Posterior cingulate gyrus (tissue), 11 donors: ENCODE measurements at regions not wholly inside any gene's neighbourhood (a gene's known extent, or its start where the extent isn't known, plus 50 kb on each side); places are given as distances from the start of the nearest gene placed in this dataset.
A peak's percentile ranks its signal among the peaks of the same experiment; 100 is the strongest.
"Not testable (repeated sequence)": the region's sequence is repeated elsewhere in the genome, so short reads cannot be mapped to it uniquely, and the experiment has no call there.

Experiments
- DNase-seq, 10 donors: peaks; one replicate each; pipeline versions ENCODE4 v3.0.0 to v3.0.0-alpha.2; 2020 to 2021; ENCODE audit warnings: mixed read lengths in 3 of 10
- intact Hi-C: fragments of 100-400 bp; cut with DNase I; formaldehyde crosslinking; loops from one replicate; pipeline ENCODE4 v1.15.1; 2023

GRCh38 chr9:1532171-1532570, 482.0 kb downstream of the DMRT2 start:
- intact Hi-C loops, result no loop called here
- DNase-seq, result no peak

GRCh38 chr9:1535051-1535450, 480.1 kb upstream of the SMARCA2 start:
- intact Hi-C loops, result no loop called here
- DNase-seq, result no peak

GRCh38 chr9:1535599-1535998, 479.5 kb upstream of the SMARCA2 start:
- intact Hi-C loops, result no loop called here
- no peak for DNase-seq

GRCh38 chr9:1536522-1537170, 478.5 kb upstream of the SMARCA2 start:
- intact Hi-C loops, result no loop called here
- no peak for DNase-seq

- no peak for DNase-seq
- intact Hi-C loops, result no loop called here
Observed at GRCh38 chr9:1538301-1538700, 476.8 kb upstream of the SMARCA2 start.

- no peak for DNase-seq
- intact Hi-C loops, result no loop called here
Observed at GRCh38 chr9:1539216-1539615, 475.9 kb upstream of the SMARCA2 start.

GRCh38 chr9:1550636-1551035, 464.5 kb upstream of the SMARCA2 start:
- DNase-seq, result no peak
- intact Hi-C loops, result no loop called here

GRCh38 chr9:1554081-1555035, 460.8 kb upstream of the SMARCA2 start:
- intact Hi-C loops, result no loop called here
- DNase-seq, result no peak

- DNase-seq, result peak in 1 of 10 donors; percentile 61
- intact Hi-C loops, result not testable (repeated sequence)
Observed at GRCh38 chr9:1558666-1559065, 456.5 kb upstream of the SMARCA2 start.

- intact Hi-C loops, result no loop called here
- peak in 2 of 10 donors; percentile 44 to 66 for DNase-seq
Observed at GRCh38 chr9:1575939-1576338, 439.2 kb upstream of the SMARCA2 start.

- no peak for DNase-seq
- intact Hi-C loops, result no loop called here
Observed at GRCh38 chr9:1580215-1580614, 434.9 kb upstream of the SMARCA2 start.

GRCh38 chr9:1581926-1582325, 433.2 kb upstream of the SMARCA2 start:
- DNase-seq, result no peak
- intact Hi-C loops, result no loop called here

- no peak for DNase-seq
- intact Hi-C loops, result no loop called here
Observed at GRCh38 chr9:1591310-1591709, 423.8 kb upstream of the SMARCA2 start.

GRCh38 chr9:1598270-1598669, 416.9 kb upstream of the SMARCA2 start:
- intact Hi-C loops, result no loop called here
- no peak for DNase-seq

- DNase-seq, result no peak
- intact Hi-C loops, result no loop called here
Observed at GRCh38 chr9:1599961-1600360, 415.2 kb upstream of the SMARCA2 start.

GRCh38 chr9:1604942-1605560, 410.1 kb upstream of the SMARCA2 start:
- intact Hi-C loops, result no loop called here
- DNase-seq, result no peak

GRCh38 chr9:1606253-1606652, 408.9 kb upstream of the SMARCA2 start:
- no peak for DNase-seq
- intact Hi-C loops, result no loop called here

- intact Hi-C loops, result loop anchor here (10.0 kb wide), 1 partner anchor 718 kb away; no protein-coding TSS in a partner anchor
- no peak for DNase-seq
Observed at GRCh38 chr9:1612886-1613285, 402.3 kb upstream of the SMARCA2 start.

- intact Hi-C loops, result loop anchor here (10.0 kb wide), 1 partner anchor 723 kb away; no protein-coding TSS in a partner anchor
- no peak for DNase-seq
Observed at GRCh38 chr9:1617419-1617818, 397.7 kb upstream of the SMARCA2 start.

GRCh38 chr9:1619915-1620710, 395.0 kb upstream of the SMARCA2 start:
- no peak for DNase-seq

More at GRCh38 chr9:1619915-1620710, 395.0 kb upstream of the SMARCA2 start:
- intact Hi-C loops, result loop anchor here (1.0 to 10.0 kb wide), 2 partner anchors 160 to 725 kb away; no protein-coding TSS in a partner anchor
